Activated naive CD4-positive, alpha-beta T cell treated with anti-CD3 and anti-CD28 coated beads, Interleukin-2, amount 50 U/mL, for 16 hours (primary cell): ENCODE measurements at regions not wholly inside any gene's neighbourhood (a gene's known extent, or its start where the extent isn't known, plus 50 kb on each side); places are given as distances from the start of the nearest gene placed in this dataset.
"Not testable (repeated sequence)": the region's sequence is repeated elsewhere in the genome, so short reads cannot be mapped to it uniquely, and the experiment has no call there.

Experiments used
- DNase-seq: peaks from one replicate; pipeline ENCODE4 v3.0.0-alpha.2; 2020

GRCh38 chr5:163706053-163706771 lies 200.8 kb downstream of the MAT2B start:
- no peak for DNase-seq

DNA sequence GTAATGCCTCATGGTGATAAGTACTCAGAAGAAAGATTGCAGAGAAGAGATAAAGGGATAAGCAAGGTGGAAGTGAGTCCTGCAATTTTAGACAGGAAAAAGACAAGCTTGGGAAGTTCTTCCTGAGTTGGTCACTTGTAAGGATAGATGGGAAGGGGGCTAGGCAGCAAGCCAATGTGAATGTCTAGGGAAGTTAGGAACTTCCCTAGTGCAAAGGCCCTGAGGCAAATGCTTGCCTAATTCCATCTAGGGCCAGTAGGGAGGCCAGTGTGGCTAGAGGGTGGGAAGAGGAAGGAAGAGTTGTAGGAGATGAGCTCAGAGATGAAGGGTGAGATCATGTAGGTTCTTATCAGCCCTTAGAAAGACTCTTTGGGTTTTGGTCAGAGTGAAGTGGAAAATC lies 206.6 kb downstream of the MAT2B start:
- DNase-seq: no peak

- no peak for DNase-seq
These were observed 212.9 kb downstream of the MAT2B start for GRCh38 chr5:163718272-163718671.

GRCh38 chr5:163724305-163724704 lies 218.9 kb downstream of the MAT2B start:
- DNase-seq: no peak

DNA sequence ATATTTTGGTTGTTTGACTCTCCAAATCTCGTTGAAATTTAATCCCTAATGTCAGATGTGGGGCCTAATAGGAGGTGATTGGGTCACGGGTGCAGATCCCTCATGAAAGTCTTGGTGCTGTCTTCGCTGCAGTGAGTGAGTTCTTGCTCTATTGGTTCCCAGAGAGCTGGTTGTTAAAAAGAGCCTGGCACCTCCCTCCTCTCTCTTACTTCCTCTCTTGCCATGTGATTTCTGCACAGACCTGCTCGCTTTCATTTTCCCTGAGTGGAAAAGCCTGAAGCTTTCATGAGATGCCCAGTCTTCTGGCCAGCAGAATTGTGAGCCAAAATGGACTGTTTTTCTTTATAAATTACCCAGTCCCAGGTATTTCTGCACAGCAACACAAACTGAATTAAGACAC lies 221.6 kb downstream of the MAT2B start:
- no peak for DNase-seq

DNA sequence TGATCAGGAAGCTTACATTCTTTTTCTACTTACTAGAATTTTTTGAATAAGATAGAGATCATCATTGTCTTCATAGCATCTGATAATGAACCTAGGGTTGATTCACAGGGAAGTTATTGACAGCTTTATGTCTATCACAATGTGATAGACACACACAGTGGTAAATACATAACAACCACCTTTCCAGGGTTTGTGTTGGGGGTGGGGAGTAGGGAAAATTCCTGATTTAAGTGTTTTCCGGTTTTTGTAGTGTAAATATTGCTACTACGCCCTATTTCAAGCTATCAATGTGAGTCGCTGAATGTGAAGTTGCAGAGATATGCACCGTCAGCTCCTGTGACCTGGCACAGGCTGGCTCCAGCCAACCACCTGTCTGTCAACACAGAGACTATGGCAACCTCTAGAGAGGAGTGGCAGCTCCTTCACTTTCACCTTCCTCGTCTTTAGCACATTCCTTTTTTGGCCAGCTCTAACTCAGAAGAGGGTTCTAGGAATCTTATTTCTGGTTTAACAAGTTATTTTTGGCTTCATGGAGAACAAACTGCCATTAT lies 224.9 kb downstream of the MAT2B start:
- no peak for DNase-seq

- DNase-seq: no peak
These were observed 225.8 kb downstream of the MAT2B start for GRCh38 chr5:163731256-163731655.

DNA sequence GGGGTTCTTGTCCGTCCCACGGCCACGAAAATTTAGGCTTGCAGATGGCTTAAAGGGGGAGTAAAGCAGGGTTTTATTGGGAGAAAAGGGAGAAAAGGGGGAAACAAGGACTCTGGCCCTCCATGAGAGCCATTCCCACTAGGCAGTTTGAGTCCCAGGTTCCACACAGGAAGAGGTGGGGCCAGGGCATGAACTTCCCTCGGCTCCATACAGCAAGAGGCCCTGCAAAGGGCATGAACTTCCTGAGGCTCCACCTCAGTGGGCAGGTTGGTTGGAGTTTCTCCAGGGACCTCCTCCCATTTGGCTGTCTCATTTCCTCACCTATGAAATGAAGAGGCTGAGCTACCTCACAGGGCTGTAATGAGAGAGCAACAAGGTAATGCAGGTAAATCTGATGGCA lies 229.7 kb downstream of the MAT2B start:
- DNase-seq: no peak

DNA sequence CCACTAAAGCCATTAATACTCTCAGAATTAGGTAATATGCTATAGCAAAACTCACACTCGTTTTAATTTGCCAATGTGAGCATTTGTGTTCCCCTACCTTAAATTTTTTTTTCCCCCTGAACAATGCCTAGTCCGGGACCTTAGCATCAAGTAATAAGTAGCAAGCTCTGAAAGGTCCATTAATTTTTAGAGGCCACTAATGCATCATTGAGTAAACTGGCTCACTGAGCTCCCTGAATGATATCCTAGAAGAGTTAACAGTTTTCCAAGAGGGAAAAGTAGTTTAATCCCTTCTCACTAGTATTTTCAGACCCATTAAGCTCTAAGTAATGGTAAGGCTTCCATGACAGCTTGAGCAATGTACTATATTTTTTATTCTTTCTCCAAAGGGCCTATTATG lies 242.2 kb downstream of the MAT2B start:
- DNase-seq: no peak

DNA sequence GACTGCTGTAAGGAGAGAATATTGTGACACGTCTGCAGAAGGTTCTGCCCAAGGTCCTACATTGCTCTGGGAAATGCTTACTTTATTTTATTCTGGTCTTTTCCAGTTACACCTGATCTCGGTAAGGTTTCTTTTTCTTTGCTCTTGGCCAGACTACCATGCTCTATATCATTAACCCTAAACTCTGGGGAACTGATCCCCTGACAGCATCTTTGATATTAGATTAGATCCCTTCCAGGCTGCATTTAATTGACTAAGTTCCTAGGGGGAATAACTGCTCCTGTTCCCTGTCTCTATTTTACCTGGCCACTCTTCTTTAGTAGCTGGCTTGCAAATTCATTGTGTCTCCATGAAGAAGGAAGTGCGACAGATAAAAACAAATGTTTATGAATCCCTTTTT lies 243.5 kb downstream of the MAT2B start:
- DNase-seq: no peak

DNA sequence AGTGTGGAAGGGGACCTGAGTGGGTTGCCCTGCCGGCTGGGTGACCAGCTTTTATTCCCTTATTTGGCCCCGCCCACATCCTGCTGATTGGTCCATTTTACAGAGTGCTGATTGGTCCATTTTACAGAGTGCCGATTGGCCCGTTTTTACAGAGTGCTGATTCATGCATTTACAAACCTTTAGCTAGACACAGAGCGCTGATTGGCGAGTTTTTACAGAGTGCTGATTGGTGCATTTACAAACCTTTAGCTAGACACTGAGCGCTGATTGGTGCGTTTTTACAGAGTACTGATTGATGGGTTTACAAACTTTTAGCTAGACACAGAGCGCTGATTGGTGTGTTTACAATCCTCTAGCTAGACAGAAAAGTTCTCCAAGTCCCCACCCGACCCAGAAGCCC lies 245.0 kb downstream of the MAT2B start:
- not testable (repeated sequence) for DNase-seq

DNA sequence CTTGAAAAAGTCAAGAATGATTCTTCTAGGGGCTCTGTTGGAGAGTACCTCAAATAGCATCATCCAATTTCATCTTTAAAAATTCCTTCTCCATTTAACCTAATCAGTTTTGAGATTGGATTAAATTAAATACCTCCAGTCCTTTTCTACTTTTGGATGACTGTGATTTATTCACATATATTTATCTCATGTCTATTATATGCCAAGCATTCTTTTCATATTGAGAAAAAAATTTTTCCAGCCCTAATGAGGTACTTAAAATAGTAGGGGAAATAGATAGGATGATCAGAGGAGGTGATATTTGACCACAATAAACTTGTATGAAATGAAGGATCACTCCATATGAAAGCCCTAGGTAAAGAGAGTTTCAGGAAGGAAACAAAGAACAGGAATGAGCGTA lies 250.1 kb downstream of the MAT2B start:
- DNase-seq: no peak

GRCh38 chr5:163756170-163756569 lies 250.8 kb downstream of the MAT2B start:
- no peak for DNase-seq

DNA sequence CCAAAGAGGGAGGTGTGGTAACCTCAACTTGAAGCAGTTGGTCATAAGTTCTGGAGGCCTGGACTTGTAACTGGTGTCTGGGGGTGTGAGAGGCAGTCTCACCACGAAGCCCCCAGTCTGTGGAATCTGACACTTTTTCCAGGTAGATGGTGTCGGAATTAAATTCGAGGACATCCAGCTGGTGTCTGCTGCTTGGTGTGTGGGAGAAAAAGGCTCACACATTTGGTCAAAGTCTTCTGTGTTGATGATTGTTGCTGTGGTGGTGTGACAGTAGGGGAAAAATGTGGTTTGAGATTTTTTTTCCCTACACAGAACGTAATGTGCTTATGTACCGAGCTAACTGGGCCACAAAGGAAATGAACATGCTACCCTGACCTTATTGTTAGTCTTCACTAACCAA lies 251.9 kb downstream of the MAT2B start:
- no peak for DNase-seq

- DNase-seq: no peak
These were observed 252.9 kb downstream of the MAT2B start for GRCh38 chr5:163758283-163758711.

GRCh38 chr5:163759000-163759704 lies 253.7 kb downstream of the MAT2B start:
- DNase-seq: no peak

GRCh38 chr5:163760498-163760897 lies 255.1 kb downstream of the MAT2B start:
- no peak for DNase-seq

GRCh38 chr5:163766936-163767670 lies 261.7 kb downstream of the MAT2B start:
- no peak for DNase-seq

DNA sequence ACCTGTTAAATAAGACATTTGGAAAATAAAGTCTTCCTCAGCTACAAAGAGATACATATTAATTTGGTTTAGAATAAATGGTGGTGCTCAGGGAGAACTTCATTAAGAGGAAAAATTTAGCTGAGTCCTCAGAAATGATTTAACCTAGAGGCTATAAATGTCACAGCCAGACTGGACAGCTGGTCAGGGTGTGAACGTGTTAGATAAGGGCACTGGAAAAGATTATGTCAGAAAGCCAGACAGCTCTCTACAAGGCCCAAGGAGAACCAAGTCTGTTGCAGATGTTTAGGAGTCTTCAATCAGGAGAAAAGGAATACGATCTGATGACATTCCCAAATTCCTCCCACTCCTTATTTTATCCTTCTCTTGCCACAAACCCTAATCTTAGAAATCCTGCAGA lies 265.2 kb downstream of the MAT2B start:
- DNase-seq: no peak

GRCh38 chr5:163772241-163772640 lies 266.8 kb downstream of the MAT2B start:
- no peak for DNase-seq

GRCh38 chr5:163772644-163773043 lies 267.2 kb downstream of the MAT2B start:
- DNase-seq: no peak

GRCh38 chr5:163773226-163773625 lies 267.8 kb downstream of the MAT2B start:
- no peak for DNase-seq

DNA sequence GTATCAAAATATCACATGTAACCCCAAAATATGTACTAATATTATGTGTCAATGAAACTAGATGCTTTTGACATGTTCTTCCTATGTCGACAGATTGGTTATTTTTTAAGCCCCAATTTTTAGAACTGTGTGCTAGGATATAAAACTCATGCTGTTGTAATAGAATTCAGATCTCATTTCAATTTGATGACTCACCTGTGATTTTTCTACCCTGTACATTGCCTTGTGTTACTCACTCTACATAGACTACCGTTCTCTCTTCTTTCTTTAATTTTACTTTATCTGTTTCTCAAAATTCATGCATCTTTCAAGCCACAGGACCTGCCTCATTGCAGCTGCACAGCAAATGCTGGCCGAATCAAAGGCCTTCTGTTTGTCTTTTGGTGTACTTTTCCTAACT lies 284.5 kb downstream of the MAT2B start:
- DNase-seq: no peak

DNA sequence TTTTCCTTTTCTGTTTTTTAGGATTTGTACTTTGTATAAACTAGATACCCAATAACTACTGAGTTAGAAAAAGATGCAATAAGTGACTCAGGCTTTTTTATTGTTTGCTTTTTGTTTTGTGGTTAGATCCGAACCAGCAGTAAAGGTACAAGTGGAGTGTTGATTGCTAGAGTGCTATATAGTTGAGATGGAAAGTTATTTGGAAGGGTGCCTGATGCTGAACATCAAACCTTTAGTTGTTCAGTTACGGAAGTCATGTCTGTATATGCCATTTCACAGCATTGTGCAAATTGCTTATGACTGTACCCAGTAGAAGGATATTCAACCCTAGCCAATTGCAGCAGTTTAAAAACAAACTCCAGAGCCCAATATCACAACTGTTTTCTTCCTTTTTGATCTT lies 285.1 kb downstream of the MAT2B start:
- no peak for DNase-seq
